ENCODE measurements at regions not wholly inside any gene's neighbourhood (a gene's known extent, or its start where the extent isn't known, plus 50 kb on each side); places are given as distances from the start of the nearest gene placed in this dataset.

- TF ChIP-seq CTCF (IDR thresholded peaks at IDR 0.05): no peak
- Mint-ChIP-seq H3K4me1 (peaks cover 37% of the 10 kb centered on the region), H3K36me3 (ENCODE audit: low read depth) (no peaks in the 10 kb centered on the region), H3K4me3 (no peak overlapping the region), H3K27ac (no peak overlapping the region), H3K9me3 (no peaks in the 10 kb centered on the region), H3K27me3 (ENCODE audit: low read depth, poor library complexity) (no peaks in the 10 kb centered on the region)
- no peak for DNase-seq
Observed at GRCh38 chr6:138596126-138596525, 96.8 kb upstream of the NHSL1 start.

- no peak for DNase-seq
- no peak overlapping the region for H3K4me3 Mint-ChIP-seq
- no peaks in the 10 kb centered on the region for H3K36me3 Mint-ChIP-seq (ENCODE audit: low read depth)
- H3K9me3 Mint-ChIP-seq: no peaks in the 10 kb centered on the region
- H3K4me1 Mint-ChIP-seq: peaks cover 37% of the 10 kb centered on the region
- no peak overlapping the region for H3K27ac Mint-ChIP-seq
- no peaks in the 10 kb centered on the region for H3K27me3 Mint-ChIP-seq (ENCODE audit: low read depth, poor library complexity)
- no peak for TF ChIP-seq CTCF (IDR thresholded peaks at IDR 0.05)
Observed at GRCh38 chr6:138596591-138596990, 97.3 kb upstream of the NHSL1 start.

GRCh38 chr6:138597336-138597735 lies 98.0 kb upstream of the NHSL1 start:
- TF ChIP-seq CTCF (IDR thresholded peaks at IDR 0.05): no peak
- no peak overlapping the region for H3K27ac Mint-ChIP-seq
- DNase-seq: no peak
- H3K4me3 Mint-ChIP-seq: no peak overlapping the region
- no peaks in the 10 kb centered on the region for H3K27me3 Mint-ChIP-seq (ENCODE audit: low read depth, poor library complexity)
- no peaks in the 10 kb centered on the region for H3K9me3 Mint-ChIP-seq
- no peaks in the 10 kb centered on the region for H3K36me3 Mint-ChIP-seq (ENCODE audit: low read depth)
- H3K4me1 Mint-ChIP-seq: peaks cover 35% of the 10 kb centered on the region

GRCh38 chr6:138598562-138599173 lies 99.4 kb upstream of the NHSL1 start:
- Mint-ChIP-seq H3K27me3 (ENCODE audit: low read depth, poor library complexity) (no peaks in the 10 kb centered on the region), H3K9me3 (no peaks in the 10 kb centered on the region), H3K4me3 (no peak overlapping the region), H3K27ac (no peak overlapping the region), H3K4me1 (peaks cover 23% of the 10 kb centered on the region), H3K36me3 (ENCODE audit: low read depth) (no peaks in the 10 kb centered on the region)
- DNase-seq: no peak
- TF ChIP-seq CTCF (IDR thresholded peaks at IDR 0.05): no peak

- Mint-ChIP-seq H3K27me3 (ENCODE audit: low read depth, poor library complexity) (peaks cover 3% of the 10 kb centered on the region), H3K27ac (no peak overlapping the region), H3K36me3 (ENCODE audit: low read depth) (no peaks in the 10 kb centered on the region), H3K4me1 (peaks cover 16% of the 10 kb centered on the region), H3K9me3 (no peaks in the 10 kb centered on the region), H3K4me3 (no peak overlapping the region)
- no peak for DNase-seq
- no peak for TF ChIP-seq CTCF (IDR thresholded peaks at IDR 0.05)
Observed at GRCh38 chr6:138600261-138600660, 101.0 kb upstream of the NHSL1 start.

GRCh38 chr6:138600726-138601125 lies 101.4 kb upstream of the NHSL1 start:
- DNase-seq: no peak
- no peak for TF ChIP-seq CTCF (IDR thresholded peaks at IDR 0.05)
- H3K4me3 Mint-ChIP-seq: no peak overlapping the region
- no peaks in the 10 kb centered on the region for H3K36me3 Mint-ChIP-seq (ENCODE audit: low read depth)
- H3K27ac Mint-ChIP-seq: no peak overlapping the region
- H3K4me1 Mint-ChIP-seq: peaks cover 17% of the 10 kb centered on the region
- no peaks in the 10 kb centered on the region for H3K9me3 Mint-ChIP-seq
- H3K27me3 Mint-ChIP-seq (ENCODE audit: low read depth, poor library complexity): peaks cover 3% of the 10 kb centered on the region
